GM21526 (cell line): ENCODE measurements at regions not wholly inside any gene's neighbourhood (a gene's known extent, or its start where the extent isn't known, plus 50 kb on each side); places are given as distances from the start of the nearest gene placed in this dataset.
"Not testable (repeated sequence)": the region's sequence is repeated elsewhere in the genome, so short reads cannot be mapped to it uniquely, and the experiment has no call there.

ENCODE experiments used
- ATAC-seq: cut with Tn5 transposase; IDR thresholded peaks from one replicate; pipeline ENCODE4 v1.9.1; 2021; ENCODE audit warnings: moderate library complexity; ENCODE audit not compliant: unreplicated experiment, low FRiP score

DNA sequence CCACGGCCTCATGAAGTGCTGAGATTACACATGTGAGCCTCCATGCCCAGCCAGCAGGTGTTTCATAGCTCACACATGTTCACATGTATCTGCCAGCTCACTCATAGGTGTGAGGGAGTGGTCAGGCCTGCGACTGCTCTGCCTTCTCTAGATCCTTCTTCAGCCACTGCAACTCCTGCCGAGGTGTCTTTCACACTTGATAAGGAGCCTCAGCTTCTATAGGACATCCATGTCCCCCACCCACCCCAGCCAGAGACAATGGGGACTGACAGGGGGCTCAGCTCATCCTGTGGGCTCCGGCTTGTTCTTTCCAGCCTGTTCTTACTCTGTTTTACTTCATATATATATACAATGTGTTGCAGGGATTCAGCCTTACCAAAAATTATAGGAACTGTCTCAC, 286.5 kb upstream of the MGAT5 start:
- ATAC-seq: no peak

DNA sequence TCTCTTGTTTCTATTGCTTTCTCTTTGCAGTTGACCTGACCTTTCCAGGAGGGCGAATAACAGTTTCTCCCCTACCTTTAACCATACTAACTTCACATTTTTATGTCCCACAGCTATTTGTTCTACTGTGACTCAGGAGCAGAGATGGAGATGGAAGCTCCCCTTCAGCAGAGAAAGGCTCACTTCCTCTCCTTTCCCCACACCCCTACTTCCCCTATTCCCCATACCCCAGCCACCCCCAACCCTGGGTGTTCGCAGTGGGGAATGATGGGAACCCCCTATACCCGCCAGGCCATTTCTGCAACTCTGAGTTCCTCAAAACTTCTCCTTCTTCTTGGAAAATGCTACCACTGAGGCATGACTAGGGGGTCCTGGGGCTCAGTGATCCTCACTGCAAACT, 285.4 kb upstream of the MGAT5 start:
- no peak for ATAC-seq

DNA sequence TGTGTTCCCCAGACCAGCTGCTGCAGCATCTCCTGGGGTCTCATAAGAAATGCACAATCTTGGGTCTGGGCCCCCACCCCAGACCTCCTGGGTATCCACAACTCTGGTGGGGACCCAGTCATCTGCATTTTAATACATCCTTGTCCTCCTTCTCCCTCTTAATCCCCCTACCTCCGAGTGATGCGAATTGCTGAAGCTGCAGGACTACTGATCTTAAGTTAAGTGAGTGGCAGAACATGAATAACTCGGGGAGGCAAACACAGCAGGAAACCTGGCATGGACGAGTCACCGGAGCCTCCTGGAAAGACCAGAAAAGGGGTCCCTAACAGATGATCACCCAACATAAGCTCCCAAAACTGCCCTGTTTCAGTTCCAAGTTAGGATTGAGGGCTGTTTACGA, 283.2 kb upstream of the MGAT5 start:
- ATAC-seq: no peak

DNA sequence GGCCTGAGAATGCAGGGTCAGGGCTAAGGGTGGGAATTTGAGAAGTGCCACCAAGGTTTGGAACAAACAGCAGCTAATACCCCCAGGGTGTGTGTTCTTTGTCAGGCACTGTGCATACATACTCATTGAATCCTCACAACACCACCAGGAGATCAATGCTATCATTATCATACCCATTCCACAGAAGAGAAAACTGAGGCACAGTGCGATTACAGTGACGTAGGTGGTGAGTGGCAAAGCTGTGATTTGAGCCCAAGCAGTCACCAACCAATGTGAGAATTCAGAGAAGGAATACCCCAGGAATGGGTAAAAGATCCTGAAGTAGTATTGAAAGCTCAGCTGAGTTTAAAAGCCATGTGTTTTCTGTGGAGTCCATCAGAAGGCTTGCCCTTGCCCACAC, 281.6 kb upstream of the MGAT5 start:
- no peak for ATAC-seq

DNA sequence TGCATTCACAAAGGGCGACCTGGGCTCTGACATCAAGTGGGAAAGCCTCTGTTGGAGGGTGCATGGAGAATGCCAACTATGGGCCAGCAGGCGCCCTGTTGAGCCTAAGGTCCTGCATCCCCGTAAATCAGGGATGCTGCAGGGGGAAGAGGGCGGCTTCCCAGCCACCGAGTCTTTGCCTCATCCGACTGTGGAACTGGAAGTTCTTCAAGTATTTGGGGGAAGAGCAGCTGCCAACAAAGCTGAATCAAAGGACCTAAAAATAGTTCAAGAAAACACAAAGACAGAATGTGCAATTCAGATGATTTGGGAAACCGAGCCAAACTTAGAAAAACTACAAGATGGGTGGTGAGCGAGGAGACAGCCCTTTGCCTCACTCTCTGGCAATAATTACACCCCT, 281.1 kb upstream of the MGAT5 start:
- ATAC-seq: no peak

DNA sequence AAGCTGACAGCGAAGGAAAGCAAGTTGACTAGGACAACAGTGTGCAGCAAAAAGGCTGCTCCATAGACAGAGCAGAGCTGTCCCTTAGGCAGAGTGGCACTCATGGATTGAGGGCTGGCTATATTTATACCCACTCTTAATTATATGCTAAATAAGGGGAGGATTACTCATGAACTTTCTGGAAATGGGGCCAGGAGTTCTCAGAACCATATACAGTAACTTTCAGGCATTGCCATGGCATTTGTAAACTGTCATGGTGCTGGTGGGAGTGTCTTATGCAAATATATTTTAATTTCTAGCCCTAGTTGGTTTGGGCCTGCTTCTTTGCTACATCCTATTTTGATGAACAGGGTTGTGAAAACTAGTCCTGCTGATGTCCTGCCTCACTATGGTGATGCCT, 279.5 kb upstream of the MGAT5 start:
- ATAC-seq: no peak

DNA sequence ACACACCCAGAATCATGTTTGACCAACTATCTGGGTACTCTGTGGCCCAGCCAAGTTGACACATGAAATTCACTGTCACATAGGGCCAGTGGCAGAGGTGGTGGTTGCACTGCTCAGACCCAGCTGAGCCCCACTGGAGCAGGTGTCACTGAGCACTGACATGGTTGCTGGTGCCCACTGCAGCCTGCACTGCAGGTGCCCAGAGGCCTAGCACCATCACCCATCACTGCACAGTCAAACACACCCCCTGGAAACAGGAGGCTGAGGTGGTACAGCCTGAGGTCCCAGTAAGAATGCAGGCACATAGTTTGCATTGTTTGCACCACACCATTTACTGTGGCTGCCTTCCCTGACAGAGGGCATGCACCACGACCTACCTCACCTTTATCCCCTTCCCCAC, 278.7 kb upstream of the MGAT5 start:
- no peak for ATAC-seq

DNA sequence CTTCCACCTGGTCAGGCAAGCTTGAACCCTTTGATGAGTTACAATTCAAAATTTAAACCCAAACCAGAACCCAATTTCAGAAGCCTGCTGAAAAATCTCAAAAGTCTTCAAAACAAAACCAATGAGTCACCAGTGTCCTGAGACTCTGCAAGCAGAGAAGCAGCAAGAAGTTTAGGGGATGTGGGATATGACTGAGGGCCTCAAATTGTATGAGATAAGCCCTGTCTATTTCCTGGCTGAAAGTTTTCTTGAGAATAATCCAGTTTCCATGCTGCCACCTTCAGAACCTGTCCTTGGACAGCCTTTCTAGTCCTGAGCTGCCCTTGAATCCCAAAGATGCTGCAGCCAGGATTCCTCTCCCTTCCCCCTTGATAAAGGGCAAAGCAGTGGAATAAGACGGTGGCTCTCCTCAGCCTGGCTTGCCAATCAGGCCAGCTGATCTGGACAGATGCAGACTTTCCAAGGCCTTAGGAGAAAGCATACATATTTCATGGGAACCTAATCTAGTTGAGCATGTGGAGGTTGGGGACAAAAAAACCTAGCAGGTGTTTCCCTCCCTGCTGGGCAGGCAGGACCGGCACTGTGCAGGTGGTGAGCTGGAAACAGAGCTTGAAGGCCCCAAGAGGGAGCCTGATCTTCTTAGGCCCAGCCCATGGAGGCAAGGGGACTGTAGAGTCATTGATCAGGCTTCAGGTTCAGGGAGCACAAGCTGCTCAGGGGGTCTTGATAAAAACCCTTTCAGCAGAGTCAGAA, 278.0 kb upstream of the MGAT5 start:
- ATAC-seq: no peak

DNA sequence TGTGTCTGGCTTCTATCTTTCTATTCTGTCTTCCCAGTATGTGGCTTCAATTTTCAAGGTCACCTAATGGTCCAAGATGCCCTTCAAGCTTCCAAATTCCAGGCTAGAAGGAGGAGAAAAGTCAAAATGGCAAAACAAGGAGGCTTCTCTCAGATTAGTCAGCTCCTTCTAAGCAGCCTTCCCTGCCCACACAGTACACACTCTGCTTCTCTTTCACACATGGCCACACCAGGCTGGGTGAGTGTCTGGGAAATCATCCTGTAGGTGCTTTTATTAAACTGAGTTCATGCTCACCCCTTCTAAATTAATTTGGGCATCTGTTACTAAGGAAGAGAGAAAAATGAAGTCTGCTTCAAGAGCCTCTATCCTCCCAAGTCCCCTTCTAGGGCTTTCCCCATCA, 277.2 kb upstream of the MGAT5 start:
- no peak for ATAC-seq

DNA sequence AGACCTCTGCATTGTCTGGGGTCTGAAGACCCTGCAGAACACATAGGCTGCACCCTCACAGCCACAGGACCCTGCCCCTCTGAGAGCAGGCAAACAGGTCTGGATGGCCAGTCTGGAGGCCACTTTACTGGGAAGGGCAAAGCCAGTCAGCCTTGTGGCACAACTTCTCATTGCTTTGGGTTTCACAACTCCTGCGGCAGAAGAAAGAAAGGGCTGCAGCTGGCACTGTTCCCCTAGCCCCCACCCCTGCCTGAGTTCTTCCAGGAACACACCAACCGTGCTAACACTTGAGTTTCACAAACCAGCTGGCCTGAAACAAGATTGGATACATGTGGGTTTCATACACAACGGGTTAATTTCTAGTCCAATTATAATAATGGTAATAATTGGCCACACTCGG, 276.5 kb upstream of the MGAT5 start:
- no peak for ATAC-seq

DNA sequence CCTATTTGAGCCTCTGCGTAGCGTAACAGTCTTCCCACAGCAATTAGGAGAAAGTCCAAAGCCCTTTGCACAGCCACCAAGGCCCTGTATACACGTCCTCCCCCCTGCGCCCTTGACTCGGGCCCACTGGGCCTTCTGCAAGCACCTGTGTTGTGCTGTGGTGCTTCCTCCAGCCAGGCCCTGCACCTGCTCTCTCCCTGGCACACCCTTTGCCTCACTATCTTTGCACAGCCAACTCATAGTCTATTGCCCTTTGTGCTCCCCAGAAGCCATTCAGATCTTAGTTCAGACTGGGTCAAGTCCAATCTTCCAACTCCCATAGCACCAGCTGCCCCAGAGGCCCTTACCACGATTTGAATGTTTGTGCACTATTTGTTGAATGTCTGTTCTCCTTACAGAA, 271.6 kb upstream of the MGAT5 start:
- no peak for ATAC-seq

DNA sequence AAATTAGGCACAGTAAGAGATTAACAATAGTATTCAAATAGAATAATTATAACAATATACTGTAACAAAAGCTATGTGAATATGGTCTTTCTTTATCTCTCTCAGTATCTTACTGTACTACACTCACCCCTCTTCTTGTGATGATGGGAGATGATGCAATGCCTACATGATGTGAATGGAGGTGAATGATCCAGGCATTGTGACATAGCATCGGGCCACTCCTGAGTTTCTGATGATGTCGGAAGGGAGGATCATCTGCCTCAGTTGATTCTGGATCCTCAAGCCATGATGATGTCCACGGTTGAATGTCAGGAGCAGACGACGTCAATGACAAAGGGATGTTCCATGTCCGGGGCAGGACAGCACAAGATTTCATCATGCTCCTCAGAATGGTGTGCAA, 268.3 kb upstream of the MGAT5 start:
- no peak for ATAC-seq

DNA sequence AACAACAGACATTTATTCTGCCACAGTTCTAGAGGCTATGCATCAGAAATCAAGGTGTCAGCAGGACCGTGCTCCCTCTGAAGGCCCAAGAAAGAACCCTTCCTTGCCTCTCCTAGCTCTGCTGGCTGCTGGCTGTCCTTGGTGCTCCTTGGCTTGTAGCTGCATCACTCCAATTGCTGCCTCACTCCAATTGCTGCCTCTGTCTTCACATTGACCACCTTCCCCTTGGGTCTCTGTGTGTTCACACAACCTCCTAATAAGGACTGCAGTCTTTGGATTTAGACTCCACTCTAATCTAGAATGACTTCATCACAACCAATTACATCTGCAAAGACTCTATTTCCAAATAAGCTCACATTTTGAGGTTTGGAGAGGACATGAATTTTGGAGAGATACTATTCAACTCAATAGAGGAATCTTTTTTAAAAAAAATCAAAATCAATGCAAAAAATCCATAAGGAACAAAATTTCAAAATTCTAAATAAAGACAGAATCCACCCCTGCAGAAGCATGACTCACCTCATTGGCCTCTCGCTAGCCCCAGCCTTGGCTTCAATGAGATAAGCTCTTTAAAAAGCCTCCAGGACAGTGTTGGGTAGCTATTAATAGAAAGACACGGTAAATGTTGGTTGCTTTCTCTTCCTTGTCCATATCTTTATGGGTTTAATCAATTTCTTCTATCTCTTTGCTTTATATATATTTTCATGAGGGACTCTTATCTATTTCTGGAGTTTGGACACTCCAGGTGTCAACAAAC, 267.6 kb upstream of the MGAT5 start:
- ATAC-seq: no peak

DNA sequence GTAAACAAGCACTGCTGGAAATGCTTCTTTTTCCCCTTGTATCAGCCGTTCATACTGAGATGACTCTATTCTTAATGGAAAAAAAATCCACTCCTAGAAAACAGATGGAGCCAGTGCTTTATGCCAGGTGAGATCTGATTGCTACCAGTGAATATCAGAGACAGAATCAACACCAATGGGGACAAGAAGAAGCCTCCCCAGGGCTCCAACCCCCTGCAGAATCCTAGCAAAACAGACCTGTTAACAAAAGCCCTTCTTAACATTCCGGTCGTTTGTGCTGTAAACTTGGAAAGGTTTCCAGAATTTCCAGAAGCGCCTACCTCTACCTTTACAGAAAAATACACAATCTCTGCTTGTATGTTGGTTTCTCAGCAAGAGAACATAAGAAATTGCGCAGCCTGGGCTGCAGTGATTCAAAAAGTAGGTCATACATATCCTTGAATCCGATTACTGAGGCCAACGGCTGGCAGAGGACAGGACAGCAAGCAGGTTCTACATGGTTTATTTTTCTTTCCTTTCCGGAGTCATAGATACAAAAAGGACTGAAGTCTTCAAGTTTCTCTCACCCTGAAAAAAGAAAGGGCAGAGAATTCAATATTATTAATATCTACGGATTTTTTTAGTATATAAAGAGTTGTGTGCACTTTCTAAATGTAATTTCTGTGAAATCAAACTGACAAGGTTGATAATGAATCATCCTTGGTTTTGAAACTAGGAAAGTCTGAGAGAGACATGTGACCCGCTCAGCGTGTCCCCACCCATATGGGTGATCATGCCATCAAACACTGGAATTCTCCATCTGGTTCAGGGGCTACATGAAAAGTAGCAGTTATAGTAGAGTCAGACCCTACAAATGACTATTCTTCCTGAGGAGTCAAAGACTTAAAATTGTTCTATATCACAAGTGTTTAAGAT, 266.7 kb upstream of the MGAT5 start:
- no peak for ATAC-seq

DNA sequence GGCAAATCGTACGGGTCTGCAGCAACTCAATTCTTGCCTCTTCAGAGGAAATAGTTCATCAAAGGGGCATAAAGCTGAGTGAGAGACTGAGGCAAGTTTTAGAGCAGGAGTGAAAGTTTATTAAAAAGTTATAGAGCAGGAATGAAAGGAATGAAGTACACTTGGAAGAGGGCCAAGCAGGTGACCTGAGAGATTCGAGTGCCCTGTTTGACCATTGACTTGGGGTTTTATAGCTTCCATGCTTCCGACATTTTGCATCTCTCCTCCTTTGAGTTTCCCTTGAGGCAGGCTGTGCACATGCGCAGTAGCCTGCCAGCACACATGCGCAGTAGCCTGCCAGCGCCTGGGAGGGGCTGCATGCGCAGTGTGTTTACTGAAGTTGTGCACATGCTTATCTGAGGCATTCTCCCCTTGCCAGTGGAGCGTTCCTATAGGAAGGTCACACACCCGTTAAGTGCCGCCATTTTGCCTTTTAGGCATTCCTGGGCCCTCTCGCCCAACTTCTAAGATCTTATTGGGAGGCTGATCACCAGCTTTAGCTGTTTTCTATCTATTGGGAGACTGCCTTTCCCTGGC, 265.5 kb upstream of the MGAT5 start:
- no peak for ATAC-seq

DNA sequence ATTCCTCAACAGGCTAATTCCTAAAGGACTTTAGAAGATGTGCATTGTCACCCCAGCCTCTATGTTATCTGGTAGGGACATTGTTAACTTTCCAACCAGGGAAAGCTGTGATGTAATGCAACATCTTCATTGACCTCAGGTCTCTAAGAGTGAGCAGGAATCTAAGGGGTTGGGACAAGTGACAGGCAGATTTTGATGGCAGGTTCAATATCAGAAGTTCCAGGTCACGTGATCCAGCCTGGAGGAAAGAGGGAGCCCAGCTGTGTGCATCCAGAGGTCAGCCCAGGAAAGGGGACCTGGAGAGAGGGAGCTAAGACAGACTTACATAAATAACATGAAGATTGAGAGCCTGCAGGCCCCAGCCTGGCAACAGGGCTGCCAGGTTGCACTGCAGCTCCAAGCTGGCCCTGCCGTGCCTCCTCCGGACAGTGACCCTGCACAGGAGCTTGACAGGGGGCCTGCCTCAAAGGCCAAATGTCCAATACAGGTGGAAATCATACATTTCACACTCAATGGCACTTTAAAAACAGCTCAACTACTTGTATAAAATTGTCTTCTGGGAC, 262.2 kb upstream of the MGAT5 start:
- no peak for ATAC-seq

DNA sequence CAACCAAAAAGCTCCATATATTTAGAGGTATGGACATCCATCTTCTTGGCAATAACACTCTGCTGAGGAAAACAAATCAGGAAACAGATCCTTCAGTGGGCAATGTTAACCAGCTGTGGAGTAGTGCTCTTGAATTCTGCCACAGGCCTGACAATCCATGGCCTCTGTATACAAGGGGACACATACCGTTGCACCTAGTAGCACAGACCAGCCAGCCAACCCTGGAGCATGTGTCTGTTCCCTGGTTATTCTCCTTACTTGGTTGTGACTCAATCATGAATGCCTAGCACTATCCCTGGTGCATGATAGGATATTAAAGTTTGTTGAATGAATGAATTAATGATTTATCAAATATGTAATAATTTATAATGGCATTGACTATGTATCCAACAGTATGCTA, 261.4 kb upstream of the MGAT5 start:
- no peak for ATAC-seq

DNA sequence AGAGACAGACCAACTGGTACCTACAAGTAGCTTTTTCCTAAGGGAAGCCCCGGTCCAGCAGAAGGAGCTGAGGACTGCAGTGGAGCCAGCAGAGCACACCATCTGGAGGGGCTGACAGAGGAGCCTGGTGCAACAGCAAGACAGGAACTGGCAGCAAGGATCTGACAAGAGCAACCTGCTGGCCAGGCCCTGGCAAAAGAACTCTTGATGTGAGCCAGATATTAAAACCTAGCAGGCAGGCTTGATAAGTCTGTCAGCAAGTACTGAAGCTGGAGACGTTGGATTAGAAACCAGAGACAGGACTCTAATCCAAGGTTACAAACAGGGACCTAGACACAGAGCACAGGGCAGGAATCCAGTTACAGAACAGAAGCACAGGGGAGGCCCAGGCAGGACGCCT, 260.7 kb upstream of the MGAT5 start:
- no peak for ATAC-seq

DNA sequence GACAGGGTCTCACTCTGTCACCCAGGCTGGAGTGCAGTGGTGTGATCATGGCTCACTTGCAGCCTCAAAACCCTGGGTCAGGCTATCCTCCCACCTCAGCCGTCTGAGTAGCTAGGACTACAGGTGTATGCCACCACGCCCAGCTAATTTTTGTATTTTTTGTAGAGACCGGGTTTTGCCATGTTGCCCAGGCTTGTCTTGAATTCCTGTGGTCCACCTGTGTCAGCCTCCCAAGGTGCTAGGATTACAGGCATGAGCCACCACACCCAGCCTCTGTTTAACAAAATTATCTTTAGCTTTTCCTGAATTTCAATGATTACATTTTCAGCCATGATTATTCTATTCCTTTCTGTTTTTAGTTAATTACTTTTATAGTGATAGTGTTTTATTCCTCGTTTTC, 255.1 kb upstream of the MGAT5 start:
- not testable (repeated sequence) for ATAC-seq

DNA sequence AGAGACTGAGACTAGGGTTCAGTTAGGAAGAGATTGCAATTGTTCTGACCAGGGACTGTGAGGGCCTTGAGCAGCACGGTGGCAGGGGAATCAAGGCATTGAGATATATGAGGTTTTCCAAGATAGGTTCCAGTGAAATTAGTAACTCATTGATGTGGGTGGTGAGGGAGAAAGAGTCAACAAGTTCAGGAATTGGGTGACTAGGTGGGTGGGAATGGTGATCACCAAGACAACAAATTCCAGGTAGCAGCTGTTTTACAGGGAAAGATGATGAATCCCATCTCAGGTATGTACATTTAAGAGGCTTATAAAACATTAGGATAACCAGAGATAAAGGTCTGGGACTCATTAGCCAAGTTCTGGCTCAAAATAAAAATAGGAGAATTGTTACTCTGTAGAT, 251.5 kb upstream of the MGAT5 start:
- no peak for ATAC-seq

DNA sequence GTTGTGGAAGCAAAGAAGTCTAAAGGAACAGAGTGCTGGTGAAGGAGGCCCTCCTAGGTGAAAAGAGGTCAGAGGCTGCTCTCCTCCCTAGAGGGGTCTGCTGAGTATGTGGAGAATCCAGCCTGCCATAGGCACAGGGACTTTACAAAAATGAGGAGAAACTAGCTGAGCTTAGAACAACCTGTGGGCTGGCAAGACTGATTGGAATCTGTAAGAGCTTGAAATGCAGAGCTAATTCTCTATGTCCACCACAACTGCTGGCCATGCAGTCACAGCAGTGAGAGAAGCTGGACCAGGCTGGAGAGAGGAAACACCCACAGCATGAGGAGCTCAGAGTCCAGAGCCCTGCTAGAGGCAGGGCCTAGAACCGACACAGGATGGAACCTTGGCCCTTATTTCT, 251.0 kb upstream of the MGAT5 start:
- ATAC-seq: no peak
